ENCODE measurements at regions not wholly inside any gene's neighbourhood (a gene's known extent, or its start where the extent isn't known, plus 50 kb on each side); places are given as distances from the start of the nearest gene placed in this dataset.

DNA sequence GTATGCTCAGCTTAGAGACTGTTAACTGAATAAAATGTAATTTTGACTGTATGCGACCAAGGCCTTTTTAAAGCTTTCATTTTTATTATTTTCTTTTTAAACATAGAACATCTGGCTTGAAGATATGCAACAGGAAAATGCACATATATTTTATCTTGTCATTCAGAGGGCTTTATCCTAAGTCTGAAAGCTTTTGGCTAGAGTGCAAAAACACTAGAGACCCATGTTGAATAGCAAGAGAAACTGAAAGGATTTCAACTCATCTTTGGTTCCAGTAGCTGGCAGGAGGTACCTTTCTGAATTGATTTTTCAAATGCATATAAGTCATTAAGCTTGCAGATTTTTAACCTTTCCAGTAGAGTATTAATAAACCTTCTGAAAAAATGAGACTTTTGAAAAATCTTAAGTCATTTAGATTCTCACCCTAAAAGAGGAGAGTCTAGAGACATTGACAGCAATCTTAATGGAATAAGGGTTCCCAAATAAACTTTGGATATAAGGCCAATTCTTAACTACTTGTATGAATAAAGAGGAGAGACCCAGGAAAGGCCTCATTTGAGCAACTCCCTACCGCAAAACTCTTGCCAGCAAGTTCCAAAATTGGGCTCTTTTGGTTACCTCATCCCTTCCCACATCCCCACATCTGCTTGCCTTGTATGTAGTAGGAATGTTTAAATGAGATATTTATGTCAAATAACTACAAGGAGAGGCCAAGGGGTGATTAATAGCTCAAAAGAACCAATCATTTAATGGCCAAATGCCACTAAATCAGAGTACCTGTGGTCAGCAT, 454.4 kb downstream of the HTR7 start:
- DNase-seq (ENCODE audit: low read depth, low spot score) = no peak

DNA sequence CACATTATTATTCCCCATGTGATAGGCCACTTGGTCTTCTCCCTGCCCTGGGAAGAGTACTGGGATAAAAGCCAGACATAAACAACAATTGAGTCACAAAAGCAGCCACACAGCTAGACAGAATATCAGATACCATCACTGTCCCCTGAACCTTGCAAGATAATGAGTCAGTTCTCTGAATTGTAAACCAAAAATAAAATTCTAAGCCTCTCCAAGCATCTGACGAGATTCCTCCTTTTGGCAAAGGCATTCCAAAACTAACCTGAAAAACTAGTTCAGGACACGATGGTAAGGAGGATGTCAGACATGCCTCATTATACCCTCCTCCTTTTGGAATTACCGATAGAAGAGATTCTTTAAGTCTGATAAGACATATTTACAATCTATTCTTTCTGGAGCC, 450.7 kb downstream of the HTR7 start:
- no peak for DNase-seq (ENCODE audit: low read depth, low spot score)

DNA sequence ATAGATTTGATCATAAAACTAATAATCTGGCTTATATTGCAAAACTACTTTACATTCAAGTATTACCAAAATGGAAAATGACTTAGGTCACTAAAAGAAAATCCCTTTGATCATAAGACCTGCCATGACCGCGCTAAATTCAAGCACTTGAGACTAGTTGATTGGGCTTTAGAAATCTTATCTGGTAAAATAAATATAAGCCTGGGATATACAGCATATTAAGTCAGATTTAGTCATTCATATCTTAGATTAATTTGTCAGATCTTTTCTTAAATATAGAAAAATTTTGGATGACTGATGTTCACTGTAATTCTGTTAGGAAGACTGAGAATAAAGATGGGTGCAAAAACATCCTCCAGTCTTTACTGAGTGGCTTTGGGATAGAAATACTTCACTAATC, 450.0 kb downstream of the HTR7 start:
- no peak for DNase-seq (ENCODE audit: low read depth, low spot score)

- DNase-seq (ENCODE audit: low read depth, low spot score) = no peak
Measured at GRCh38 chr10:90412582-90412981, 445.3 kb downstream of the HTR7 start.

DNA sequence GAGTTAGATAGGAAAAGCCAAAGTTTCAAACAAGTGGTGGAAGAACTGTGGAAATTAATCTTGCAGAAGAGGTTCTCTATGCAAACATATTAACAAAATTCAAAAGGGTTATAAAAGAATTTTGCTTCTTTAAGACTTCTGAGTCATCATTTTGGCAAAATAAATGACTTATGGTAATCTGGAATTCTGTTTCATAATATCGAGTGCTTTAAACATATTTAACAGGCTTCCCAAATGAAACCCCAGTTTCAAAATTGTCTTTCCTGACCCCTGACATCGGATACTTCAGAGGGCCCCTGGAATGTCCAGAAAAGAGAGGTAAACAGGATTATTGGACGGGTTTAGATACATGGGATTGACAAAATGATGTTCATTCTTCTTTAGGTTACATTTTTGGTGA, 444.6 kb downstream of the HTR7 start:
- no peak for DNase-seq (ENCODE audit: low read depth, low spot score)

DNA sequence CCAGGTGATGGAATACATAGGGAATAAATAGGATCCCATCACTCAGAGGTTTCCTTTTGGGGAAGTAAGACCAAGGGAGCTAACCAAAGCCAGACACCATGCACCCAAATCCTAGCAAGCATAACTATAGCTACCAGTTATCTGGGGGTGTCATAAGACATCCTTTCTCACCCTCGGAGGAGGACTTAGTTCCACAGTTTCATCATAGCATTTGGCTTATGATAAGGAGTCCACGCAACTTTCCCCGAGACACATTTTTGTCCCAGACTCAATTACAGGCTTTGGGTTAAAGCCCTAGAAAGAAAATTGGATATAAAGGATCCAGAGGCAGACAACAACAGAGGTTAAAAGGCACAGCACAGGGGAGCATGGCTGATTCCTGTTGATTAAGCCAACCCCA, 442.9 kb downstream of the HTR7 start:
- no peak for DNase-seq (ENCODE audit: low read depth, low spot score)

DNA sequence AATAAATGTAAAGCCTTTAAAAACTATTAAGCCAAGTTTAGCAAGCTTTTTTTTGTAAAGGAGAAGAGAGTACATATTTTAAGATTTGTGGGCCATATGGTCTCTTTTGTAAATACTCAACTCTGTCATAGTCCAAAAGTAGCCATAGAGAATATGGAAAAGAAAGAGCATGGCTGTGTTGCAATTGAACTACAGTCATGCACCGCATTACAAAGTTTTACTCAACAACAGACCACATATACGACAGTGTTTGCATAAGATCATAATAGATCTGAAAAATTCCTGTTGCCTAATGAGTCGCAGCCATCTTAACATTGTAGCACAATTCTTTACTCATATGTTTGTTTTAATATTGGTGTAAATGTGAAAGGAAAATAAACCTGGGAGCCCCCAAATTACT, 440.8 kb downstream of the HTR7 start:
- DNase-seq (ENCODE audit: low read depth, low spot score) = no peak

DNA sequence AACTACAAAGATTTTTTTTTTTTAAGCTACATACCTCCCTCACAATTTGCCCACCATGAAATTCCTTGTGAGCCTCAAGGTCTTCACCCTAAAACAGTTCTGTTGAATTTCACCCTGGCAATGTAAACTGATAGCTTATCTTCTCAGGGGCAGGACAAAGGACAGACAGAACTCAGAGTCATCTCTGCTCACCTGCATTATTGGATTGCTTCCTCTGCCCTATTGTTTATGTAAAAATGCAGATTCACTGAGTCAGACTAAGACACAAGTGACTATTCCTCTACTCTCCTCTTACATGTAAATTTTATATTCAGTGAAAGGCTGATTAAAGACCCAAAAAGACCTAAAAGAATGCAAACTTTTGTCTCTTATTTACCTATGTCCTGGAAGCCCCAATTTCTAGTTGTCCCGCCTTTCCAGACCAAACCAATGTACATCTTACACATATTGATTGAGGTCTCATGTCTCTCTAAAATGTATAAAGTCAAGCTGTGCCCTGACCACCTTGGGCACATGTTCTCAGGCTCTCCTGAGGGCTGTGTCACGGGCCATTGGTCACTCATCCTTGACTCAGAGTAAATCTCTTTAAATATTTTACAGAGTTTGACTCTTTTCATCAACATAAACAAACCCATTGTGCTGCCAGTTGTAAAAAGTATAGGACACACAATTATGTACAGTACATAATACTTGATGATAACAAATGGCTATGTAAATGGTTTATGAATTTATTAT, 440.2 kb downstream of the HTR7 start:
- no peak for DNase-seq (ENCODE audit: low read depth, low spot score)

DNA sequence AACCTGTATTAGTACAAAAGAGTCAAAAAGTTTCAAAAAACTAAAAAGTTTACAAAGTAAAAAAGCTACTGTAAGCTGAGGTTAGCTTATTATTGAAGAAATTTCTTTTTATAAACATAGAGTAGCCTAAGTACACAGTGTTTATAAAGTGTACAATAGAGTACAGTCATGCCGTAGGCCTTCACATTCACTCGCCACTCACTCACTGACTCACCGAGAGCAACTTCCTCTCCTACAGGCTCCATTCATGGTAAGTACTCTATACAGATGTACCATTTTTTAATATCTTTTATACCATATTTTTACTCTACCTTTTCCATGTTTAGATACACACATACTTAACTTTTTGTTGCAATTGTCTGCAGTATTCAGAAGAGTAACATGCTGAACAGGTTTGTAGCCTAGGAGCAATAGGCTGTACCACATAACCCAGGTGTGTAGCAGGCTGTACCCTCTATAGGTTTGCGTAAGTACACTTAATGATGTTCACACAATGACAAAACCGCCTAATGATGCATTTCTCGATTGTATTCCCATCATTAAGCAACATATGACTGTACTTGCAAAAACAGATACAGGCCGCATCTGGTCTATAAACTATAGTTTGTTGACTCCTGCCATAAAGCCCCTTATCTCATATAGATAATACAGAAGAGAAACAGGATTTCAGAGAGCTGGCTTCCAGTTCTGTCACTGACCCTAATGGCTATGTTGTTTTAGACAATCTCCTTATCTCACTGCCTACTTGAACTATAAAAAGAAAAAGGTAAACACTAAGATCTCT, 438.8 kb downstream of the HTR7 start:
- peak; percentile 55 for DNase-seq (ENCODE audit: low read depth, low spot score)

DNA sequence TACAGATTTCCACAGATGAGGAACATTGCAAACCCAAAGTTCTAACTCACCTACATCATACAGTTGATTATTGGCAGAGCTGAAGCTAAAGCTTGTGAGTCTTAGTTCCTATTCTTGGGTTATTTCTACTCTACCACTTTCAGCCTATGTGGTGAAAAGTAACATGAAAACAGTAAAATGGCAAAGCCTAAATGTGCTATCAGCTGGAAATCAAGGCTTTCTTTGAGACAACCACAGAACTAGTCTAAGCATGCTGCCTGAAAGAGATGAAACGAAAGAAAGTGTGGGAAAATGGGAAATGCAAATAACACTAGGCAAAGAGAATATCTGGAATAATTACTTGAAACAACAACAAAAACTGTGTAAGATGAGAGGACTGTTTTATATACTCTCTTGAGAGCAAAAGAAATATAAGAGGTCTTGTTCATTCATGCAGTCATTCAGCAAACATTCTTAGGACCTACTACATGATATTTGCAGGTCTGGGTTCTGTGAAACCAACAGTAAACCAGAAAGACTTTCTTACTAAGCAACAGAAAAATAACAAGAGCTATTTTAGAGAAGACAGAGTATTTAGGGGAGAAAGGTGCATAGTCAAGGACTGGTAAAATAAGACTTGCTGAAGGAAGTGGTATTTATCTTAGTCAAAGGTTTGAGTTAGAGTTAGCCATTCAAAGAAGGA, 437.1 kb downstream of the HTR7 start:
- DNase-seq (ENCODE audit: low read depth, low spot score) = no peak

DNA sequence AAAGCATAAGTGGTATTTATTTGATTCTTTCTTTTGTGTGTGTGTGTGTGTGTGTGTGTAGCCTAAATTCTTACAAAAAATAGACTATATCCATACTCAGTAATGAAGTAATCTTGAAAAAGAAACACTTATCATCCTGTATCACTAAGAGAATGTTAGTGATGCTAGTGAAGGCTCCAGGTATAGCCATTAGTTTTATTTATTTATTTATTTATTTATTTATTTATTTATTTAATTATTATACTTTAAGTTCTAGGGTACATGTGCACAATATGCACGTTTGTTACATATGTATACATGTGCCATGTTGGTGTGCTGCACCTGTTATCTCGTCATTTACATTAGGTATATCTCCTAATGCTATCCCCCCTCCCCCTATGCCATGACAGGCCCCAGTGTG, 436.0 kb downstream of the HTR7 start:
- DNase-seq (ENCODE audit: low read depth, low spot score) = no peak

GRCh38 chr10:90424730-90425129, 433.1 kb downstream of the HTR7 start:
- DNase-seq (ENCODE audit: low read depth, low spot score) = no peak

DNA sequence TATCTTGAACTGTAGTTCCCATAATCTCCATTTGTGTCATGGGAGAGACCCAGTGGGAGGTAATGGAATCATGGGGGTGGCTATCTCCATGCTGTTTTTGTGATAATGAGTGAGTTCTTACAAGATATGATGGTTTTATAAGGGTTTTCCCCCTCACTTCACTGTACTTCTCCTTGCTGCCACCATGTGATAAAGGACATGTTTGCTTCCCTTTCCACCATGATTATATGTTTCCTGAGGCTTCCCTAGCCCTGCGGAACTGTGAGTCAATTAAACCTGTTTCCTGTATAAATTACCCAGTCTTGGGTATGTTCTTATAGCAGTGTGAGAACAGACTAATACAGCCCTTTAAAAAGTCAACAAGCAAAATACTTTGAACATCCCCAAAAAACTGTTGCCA, 427.7 kb downstream of the HTR7 start:
- no peak for DNase-seq (ENCODE audit: low read depth, low spot score)

GRCh38 chr10:90432866-90433265, 425.0 kb downstream of the HTR7 start:
- DNase-seq (ENCODE audit: low read depth, low spot score) = no peak

GRCh38 chr10:90435296-90435695, 422.5 kb downstream of the HTR7 start:
- no peak for DNase-seq (ENCODE audit: low read depth, low spot score)

GRCh38 chr10:90437452-90437851, 420.4 kb downstream of the HTR7 start:
- DNase-seq (ENCODE audit: low read depth, low spot score) = no peak

DNA sequence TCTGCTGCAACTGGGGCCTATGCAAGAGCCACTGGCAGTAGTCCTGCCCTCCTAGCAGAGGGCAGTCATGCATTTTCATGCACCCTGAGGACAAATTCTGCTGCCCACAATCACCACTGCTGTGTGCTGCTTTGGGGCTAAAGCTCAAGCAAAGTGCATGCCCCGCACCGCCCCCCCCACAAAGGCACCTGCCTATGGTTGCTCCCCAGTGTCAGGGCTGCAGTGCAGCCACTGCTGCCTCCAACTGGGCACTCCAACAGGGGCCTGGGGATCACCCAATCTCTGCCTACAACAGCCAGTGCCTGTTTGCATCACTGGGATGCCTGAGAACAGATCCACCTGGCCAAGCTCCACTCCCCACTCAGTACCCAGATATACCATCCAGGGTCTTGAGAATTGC, 417.0 kb downstream of the HTR7 start:
- no peak for DNase-seq (ENCODE audit: low read depth, low spot score)

- no peak for DNase-seq (ENCODE audit: low read depth, low spot score)
Measured at GRCh38 chr10:90443342-90443741, 414.5 kb downstream of the HTR7 start.

GRCh38 chr10:90447831-90448230, 410.0 kb downstream of the HTR7 start:
- no peak for DNase-seq (ENCODE audit: low read depth, low spot score)

GRCh38 chr10:90450797-90451196, 407.0 kb downstream of the HTR7 start:
- DNase-seq (ENCODE audit: low read depth, low spot score) = no peak

DNA sequence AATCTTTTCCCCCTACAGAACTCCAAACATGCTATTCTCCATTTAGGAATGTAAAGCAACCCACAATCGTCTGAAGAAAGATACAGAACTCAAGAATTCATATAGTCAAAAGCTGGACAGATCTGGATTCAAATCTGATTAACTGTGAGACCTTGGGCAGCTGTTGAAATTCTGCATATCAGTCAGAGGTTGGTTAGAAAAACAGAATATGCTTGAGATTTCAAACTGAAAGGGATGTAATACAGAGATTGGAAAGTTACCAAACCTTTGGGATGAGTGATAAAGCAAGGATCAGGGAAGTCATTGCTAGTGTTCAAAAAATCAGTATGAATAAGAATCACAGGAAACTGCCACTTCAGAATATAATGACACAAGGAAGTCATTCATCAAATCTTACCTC, 406.6 kb downstream of the HTR7 start:
- no peak for DNase-seq (ENCODE audit: low read depth, low spot score)

DNA sequence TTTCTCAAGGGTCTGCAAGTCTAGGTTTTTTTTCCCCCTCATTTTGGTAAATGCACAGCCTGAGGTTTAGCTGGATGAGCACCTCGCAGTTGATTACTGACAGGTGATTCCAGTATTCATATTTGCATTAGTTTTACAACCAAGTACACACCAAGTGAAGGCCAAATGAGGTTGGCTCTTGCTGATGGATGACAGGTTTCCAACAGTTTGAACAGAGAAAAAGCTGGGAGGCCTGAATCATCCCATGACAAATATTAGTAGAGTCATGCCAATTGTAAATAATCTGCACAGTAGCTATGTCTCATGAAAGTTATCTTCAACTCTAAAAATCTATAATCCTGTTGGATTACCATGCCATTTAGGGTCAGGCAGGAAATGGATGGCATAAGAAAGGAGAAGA, 399.8 kb downstream of the HTR7 start:
- DNase-seq (ENCODE audit: low read depth, low spot score) = no peak
